GM06990 (cell line): ENCODE measurements at regions not wholly inside any gene's neighbourhood (a gene's known extent, or its start where the extent isn't known, plus 50 kb on each side); places are given as distances from the start of the nearest gene placed in this dataset.
A peak's percentile ranks its signal among the peaks of the same experiment; 100 is the strongest.

ENCODE experiments used
- DNase-seq: peaks from one replicate; pipeline ENCODE4 v3.0.0-alpha.2; 2011; ENCODE audit not compliant: insufficient read length; ENCODE audit errors: extremely low read depth
- H3K27me3 ChIP-seq: replicated peaks from 2 replicates; pipeline ENCODE4 v1.6.0; 2011; ENCODE audit warnings: low read length; ENCODE audit not compliant: control insufficient read depth, insufficient read depth
- H3K36me3 ChIP-seq: 2 replicates; pipeline ENCODE4 v1.5.1; 2011; ENCODE audit warnings: low read length; ENCODE audit not compliant: control insufficient read depth, insufficient read depth
- H3K4me3 ChIP-seq: replicated peaks from 2 replicates; pipeline ENCODE4 v1.5.1; 2011; ENCODE audit warnings: low read depth, mild to moderate bottlenecking, control low read depth, low read length
- TF ChIP-seq, protein P1 (sequence below): IDR thresholded peaks from 2 replicates; pipeline ENCODE4 v1.5.1; 2011; ENCODE audit warnings: low read length, control low read depth, mild to moderate bottlenecking, inconsistent platforms; ENCODE audit not compliant: insufficient read depth, poor library complexity, severe bottlenecking

DNA sequence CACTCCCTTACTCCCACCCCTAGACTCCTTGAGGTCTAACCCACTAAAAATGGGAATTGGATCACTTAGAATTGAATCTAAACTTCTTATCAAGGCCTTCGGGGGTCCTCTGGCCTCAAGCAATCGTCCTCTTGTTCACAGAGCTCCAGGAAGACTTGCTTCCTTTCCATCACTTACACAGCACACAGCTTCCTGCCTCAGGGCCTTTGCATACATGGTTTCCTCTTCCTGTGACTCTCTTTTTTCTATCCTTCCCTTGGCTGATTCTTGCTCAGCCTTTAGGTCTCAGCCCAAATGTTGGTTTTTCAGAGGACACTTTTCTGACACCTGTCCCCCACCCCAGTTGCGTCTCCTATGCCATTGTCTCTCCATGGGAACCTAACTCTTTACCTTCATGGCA lies 50.0 kb upstream of the ALDH1B1 start:
- TF ChIP-seq, protein P1, sequence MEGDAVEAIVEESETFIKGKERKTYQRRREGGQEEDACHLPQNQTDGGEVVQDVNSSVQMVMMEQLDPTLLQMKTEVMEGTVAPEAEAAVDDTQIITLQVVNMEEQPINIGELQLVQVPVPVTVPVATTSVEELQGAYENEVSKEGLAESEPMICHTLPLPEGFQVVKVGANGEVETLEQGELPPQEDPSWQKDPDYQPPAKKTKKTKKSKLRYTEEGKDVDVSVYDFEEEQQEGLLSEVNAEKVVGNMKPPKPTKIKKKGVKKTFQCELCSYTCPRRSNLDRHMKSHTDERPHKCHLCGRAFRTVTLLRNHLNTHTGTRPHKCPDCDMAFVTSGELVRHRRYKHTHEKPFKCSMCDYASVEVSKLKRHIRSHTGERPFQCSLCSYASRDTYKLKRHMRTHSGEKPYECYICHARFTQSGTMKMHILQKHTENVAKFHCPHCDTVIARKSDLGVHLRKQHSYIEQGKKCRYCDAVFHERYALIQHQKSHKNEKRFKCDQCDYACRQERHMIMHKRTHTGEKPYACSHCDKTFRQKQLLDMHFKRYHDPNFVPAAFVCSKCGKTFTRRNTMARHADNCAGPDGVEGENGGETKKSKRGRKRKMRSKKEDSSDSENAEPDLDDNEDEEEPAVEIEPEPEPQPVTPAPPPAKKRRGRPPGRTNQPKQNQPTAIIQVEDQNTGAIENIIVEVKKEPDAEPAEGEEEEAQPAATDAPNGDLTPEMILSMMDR: no peak
- H3K27me3 ChIP-seq: no peaks in the 10 kb centered on the region; the same call in 1 of the 2 replicates
- no peak overlapping the region for H3K4me3 ChIP-seq
- DNase-seq: no peak
- no peaks in the 10 kb centered on the region for H3K36me3 ChIP-seq

DNA sequence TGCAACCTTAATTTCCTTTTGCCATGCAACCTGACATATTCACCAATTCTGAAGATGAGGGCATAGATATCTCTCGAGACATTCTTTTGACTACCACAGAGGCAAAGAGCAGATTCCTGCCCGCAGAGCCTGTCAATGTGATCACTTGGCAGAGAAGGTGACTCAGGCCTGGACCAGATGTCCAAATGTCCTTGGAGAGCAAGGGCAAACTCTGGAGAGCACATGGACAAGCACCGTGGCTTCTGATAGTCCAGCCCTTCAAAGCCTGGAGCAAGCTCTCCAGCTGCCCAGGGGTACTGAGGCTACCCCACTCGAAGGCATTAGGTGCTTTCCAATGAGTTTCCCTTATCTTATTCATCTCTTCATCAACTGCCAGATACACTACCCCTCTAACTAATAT lies 50.4 kb upstream of the ALDH1B1 start:
- TF ChIP-seq, protein P1: no peak
- Histone ChIP-seq H3K4me3 (no peak overlapping the region), H3K27me3 (no peaks in the 10 kb centered on the region; the same call in 1 of the 2 replicates), H3K36me3 (no peaks in the 10 kb centered on the region)
- no peak for DNase-seq

DNA sequence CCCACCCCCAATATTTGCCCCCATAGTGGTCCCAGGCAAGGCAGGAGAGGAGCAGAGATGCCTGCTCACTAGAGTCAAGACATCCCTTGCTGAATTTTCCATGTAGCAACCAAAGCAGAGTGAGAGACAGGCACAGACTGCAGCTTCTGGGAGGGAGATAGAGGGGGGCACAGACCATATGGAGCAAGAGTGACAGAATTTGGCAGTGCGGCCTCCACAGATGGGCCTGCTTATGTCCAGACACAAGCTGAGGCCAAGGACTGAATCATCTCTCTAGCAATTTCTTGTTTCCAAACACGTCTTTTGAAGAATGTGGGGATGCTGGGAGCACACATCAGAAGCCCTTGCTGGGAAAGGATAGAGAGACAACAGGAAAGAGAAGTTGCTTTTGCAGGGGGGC lies 53.0 kb upstream of the ALDH1B1 start:
- Histone ChIP-seq H3K4me3 (no peak overlapping the region), H3K36me3 (no peaks in the 10 kb centered on the region), H3K27me3 (no peaks in the 10 kb centered on the region)
- TF ChIP-seq, protein P1: no peak
- DNase-seq: no peak

DNA sequence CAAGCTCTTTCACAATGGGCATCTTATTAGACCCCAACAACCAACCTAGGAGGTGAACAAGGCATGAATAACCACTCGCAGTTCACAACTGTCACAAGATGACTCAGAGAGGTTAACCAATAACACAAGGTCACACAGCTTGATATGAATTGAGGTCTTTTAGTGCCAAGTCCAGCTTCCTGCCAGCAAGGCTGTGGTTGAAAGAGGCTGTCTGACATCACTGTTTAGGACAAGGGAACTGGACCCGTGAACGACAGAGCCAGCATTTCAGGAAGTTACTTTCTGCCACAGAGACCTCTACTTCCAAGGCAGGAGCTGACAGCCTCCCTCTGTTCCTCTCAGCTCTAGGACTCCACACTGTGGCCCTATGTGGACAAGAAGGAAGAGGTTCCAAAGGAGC lies 53.4 kb upstream of the ALDH1B1 start:
- H3K4me3 ChIP-seq: no peak overlapping the region
- peak; percentile 27 for DNase-seq
- TF ChIP-seq, protein P1: no peak

DNA sequence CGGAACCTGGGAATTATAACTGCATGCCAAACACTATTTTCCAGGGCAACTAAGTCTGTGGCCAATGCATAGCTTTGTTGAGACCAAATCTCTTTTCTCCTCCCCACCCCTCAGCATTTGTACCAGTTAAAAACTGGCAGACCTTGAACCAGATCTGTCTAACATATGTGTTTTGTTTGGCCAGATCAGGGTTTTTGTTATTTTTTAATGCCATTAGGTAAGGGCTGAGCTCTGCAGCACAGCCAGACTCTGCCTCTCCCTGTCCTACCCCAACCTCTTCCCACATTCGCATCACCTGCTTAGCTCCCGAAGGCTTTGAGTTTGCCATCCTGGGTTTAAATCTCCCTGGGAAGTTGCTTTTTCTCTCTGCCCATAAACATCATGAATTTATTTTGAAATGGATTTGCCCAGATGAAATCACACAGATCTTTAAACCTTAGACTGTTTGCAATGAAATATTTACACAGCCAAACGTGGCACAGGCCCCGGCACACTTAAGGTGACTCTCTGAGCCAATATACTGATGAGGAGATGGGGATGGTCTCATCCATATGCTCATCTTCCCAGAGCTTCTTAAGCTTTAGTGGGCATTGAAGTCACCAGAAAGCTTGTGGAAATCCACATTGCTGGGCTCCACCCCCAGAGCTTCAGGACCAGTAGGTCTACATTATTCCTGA lies 54.0 kb upstream of the ALDH1B1 start:
- TF ChIP-seq, protein P1: no peak
- Histone ChIP-seq H3K4me3 (no peak overlapping the region), H3K27me3 (no peaks in the 10 kb centered on the region), H3K36me3 (no peaks in the 10 kb centered on the region)
- DNase-seq: no peak

More for the DNA sequence above, 53.4 kb upstream of the ALDH1B1 start:
- Histone ChIP-seq H3K36me3 (no peaks in the 10 kb centered on the region), H3K27me3 (no peaks in the 10 kb centered on the region)
